MM.1S (cell line): ENCODE measurements at regions not wholly inside any gene's neighbourhood (a gene's known extent, or its start where the extent isn't known, plus 50 kb on each side); places are given as distances from the start of the nearest gene placed in this dataset.

ENCODE experiments used
- DNase-seq: peaks from one replicate; pipeline ENCODE4 v3.0.0-alpha.2; 2015
- H2AFZ ChIP-seq: fragments of 300-600 bp; sonication (generic); 2 replicates; pipeline ENCODE4 v1.6.0; 2016; ENCODE audit warnings: antibody characterized with exemption, low read length
- H3F3A ChIP-seq: fragments of 300-600 bp; sonication (generic); 2 replicates; pipeline ENCODE4 v1.6.1; 2016; ENCODE audit warnings: mild to moderate bottlenecking, antibody characterized with exemption, low read length, moderate library complexity, mixed read lengths; ENCODE audit not compliant: insufficient read depth
- H3K27ac ChIP-seq: fragments of 300-600 bp; sonication (generic); 2 replicates; pipeline ENCODE4 v1.5.1; 2016; ENCODE audit warnings: mild to moderate bottlenecking, low read length
- H3K27me3 ChIP-seq: fragments of 300-600 bp; sonication (generic); replicated peaks from 2 replicates; pipeline ENCODE4 v1.6.0; 2016; ENCODE audit warnings: low read length; ENCODE audit not compliant: insufficient read depth
- H3K36me3 ChIP-seq: fragments of 300-600 bp; sonication (generic); replicated peaks from 2 replicates; pipeline ENCODE4 v1.6.1; 2016; ENCODE audit warnings: mild to moderate bottlenecking, low read length, mixed read lengths; ENCODE audit not compliant: insufficient read depth
- H3K4me1 ChIP-seq: fragments of 300-600 bp; sonication (generic); 2 replicates; pipeline ENCODE4 v1.6.1; 2016; ENCODE audit warnings: low read length, mixed read lengths
- H3K4me2 ChIP-seq: fragments of 300-600 bp; sonication (generic); 2 replicates; pipeline ENCODE4 v1.6.0; 2016; ENCODE audit warnings: low read depth, low read length
- H3K4me3 ChIP-seq: fragments of 300-600 bp; sonication (generic); 2 replicates; pipeline ENCODE4 v1.5.1; 2016; ENCODE audit warnings: low read length, mixed read lengths
- H3K79me2 ChIP-seq: fragments of 300-600 bp; sonication (generic); 2 replicates; pipeline ENCODE4 v1.6.1; 2016; ENCODE audit warnings: mixed run types, low read length, mixed read lengths
- H3K9ac ChIP-seq: fragments of 300-600 bp; sonication (generic); 2 replicates; pipeline ENCODE4 v1.6.1; 2016; ENCODE audit warnings: low read length, mixed read lengths
- H3K9me2 ChIP-seq: fragments of 300-600 bp; sonication (generic); replicated peaks from 2 replicates; pipeline ENCODE4 v1.6.1; 2016; ENCODE audit warnings: mild to moderate bottlenecking, low read length, mixed read lengths; ENCODE audit not compliant: insufficient read depth
- H3K9me3 ChIP-seq: fragments of 300-600 bp; sonication (generic); replicated peaks from 2 replicates; pipeline ENCODE4 v1.6.1; 2016; ENCODE audit warnings: mild to moderate bottlenecking, low read length, mixed read lengths; ENCODE audit not compliant: insufficient read depth
- H4K20me1 ChIP-seq: fragments of 300-600 bp; sonication (generic); 2 replicates; pipeline ENCODE4 v1.6.1; 2016; ENCODE audit warnings: mild to moderate bottlenecking, low read length, moderate library complexity, mixed read lengths; ENCODE audit not compliant: insufficient read depth
- EZH2 ChIP-seq: fragments of 300-600 bp; sonication (generic); optimal IDR thresholded peaks from 2 replicates; pipeline ENCODE3; 2017; ENCODE audit warnings: low read depth, mild to moderate bottlenecking, antibody characterized with exemption, low read length, mixed read lengths
- EZH2phosphoT487 ChIP-seq: fragments of 300-600 bp; sonication (generic); IDR thresholded peaks from 2 replicates; pipeline ENCODE4 v1.6.1; 2018; ENCODE audit warnings: antibody characterized with exemption, low read length
- TF ChIP-seq, protein P1 (sequence below): fragments of 300-600 bp; sonication (generic); IDR thresholded peaks from 2 replicates; pipeline ENCODE4 v1.5.1; 2016; ENCODE audit warnings: antibody characterized with exemption, low read length, mixed read lengths

DNA sequence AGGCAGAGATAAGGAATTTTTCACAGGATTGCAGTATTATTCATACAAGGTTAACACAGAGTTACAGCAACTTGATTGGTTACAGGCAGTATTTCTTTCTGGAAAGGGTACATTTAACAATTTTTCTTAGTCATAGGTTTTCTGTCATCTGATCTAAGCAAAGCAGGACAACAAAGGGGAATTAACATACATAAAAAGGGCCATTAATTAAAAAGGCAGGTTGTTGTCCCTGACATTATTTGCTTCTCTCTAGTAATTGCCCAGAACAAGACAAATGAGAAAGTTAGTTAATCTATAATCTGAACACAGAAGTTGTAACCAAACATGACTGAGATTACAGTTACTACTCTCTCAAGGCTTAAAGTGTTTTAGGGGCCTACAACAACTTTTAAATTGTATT is 291.4 kb upstream of the LRRTM4 start:
- H3K4me3 ChIP-seq, result no peak overlapping the region
- no peak overlapping the region for H2AFZ ChIP-seq
- DNase-seq, result no peak
- TF ChIP-seq EZH2phosphoT487 (no peak), EZH2 (no peak)
- TF ChIP-seq, protein P1, sequence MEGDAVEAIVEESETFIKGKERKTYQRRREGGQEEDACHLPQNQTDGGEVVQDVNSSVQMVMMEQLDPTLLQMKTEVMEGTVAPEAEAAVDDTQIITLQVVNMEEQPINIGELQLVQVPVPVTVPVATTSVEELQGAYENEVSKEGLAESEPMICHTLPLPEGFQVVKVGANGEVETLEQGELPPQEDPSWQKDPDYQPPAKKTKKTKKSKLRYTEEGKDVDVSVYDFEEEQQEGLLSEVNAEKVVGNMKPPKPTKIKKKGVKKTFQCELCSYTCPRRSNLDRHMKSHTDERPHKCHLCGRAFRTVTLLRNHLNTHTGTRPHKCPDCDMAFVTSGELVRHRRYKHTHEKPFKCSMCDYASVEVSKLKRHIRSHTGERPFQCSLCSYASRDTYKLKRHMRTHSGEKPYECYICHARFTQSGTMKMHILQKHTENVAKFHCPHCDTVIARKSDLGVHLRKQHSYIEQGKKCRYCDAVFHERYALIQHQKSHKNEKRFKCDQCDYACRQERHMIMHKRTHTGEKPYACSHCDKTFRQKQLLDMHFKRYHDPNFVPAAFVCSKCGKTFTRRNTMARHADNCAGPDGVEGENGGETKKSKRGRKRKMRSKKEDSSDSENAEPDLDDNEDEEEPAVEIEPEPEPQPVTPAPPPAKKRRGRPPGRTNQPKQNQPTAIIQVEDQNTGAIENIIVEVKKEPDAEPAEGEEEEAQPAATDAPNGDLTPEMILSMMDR, result no peak
- H3K27ac ChIP-seq, result no peak overlapping the region
- no peaks in the 10 kb centered on the region for H3K9me3 ChIP-seq
- no peaks in the 10 kb centered on the region for H3K9me2 ChIP-seq
- H4K20me1 ChIP-seq, result no peaks in the 10 kb centered on the region
- no peaks in the 10 kb centered on the region for H3K79me2 ChIP-seq
- no peaks in the 10 kb centered on the region for H3K36me3 ChIP-seq
- H3F3A ChIP-seq, result no peaks in the 10 kb centered on the region
- no peaks in the 10 kb centered on the region for H3K27me3 ChIP-seq
- no peak overlapping the region for H3K4me2 ChIP-seq
- no peaks in the 10 kb centered on the region for H3K4me1 ChIP-seq
- no peak overlapping the region for H3K9ac ChIP-seq

DNA sequence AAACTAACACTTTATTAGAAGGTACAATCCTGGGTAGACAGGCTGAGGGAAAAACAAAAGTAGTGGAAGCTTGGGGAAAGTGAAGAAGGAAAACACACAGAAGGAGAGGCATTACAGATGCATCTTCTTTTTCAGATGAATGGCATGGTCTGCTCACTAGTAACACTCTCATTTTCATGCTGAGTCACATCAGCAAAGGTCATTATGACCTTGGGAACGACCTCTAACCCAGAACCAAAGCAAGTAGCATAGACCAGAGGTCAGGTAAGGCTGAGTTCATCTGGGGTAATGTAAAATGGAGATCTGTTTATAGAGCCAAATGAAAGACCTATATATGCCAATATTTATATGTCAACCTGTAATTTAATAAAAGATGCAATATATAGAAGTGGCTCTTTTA is 294.4 kb upstream of the LRRTM4 start:
- TF ChIP-seq EZH2phosphoT487, result no peak
- TF ChIP-seq EZH2, result no peak
- TF ChIP-seq, protein P1, result no peak
- H3K27ac ChIP-seq, result no peak overlapping the region

DNA sequence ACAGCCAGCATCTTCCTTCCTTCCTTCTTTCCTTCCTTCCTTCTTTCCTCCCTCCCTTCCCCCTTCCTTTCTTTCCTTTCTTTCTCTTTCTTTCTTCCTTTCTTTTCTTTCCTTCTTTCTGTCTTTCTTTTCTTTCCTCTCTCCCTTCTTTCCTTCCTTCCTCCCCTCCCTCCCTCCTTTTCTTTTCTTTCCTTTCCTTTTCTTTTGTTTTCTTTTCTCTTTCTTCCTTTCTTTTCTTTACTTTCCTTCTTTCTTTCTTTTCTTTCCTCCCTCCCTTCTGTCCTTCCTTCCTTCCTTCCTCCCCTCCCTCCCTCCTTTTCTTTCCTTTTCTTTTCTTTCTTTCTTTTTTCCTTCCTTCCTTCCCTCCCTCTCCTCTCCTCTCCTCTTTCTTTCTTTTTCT is 296.0 kb upstream of the LRRTM4 start:
- no peaks in the 10 kb centered on the region for H3K9me3 ChIP-seq
- H3K9me2 ChIP-seq, result no peaks in the 10 kb centered on the region
- H3K79me2 ChIP-seq, result no peaks in the 10 kb centered on the region
- H3K9ac ChIP-seq, result no peak overlapping the region
- H3F3A ChIP-seq, result no peaks in the 10 kb centered on the region
- no peak overlapping the region for H3K27ac ChIP-seq
- H3K27me3 ChIP-seq, result no peaks in the 10 kb centered on the region
- H3K4me1 ChIP-seq, result no peaks in the 10 kb centered on the region
- H3K36me3 ChIP-seq, result no peaks in the 10 kb centered on the region
- no peak overlapping the region for H3K4me2 ChIP-seq
- TF ChIP-seq, protein P1, result no peak
- TF ChIP-seq EZH2phosphoT487 (no peak), EZH2 (no peak)
- DNase-seq, result no peak
- H2AFZ ChIP-seq, result no peak overlapping the region
- no peaks in the 10 kb centered on the region for H4K20me1 ChIP-seq
- H3K4me3 ChIP-seq, result no peak overlapping the region

More for the DNA sequence above, 294.4 kb upstream of the LRRTM4 start:
- no peaks in the 10 kb centered on the region for H3K9me3 ChIP-seq
- no peak overlapping the region for H3K4me3 ChIP-seq
- no peaks in the 10 kb centered on the region for H3K9me2 ChIP-seq
- no peaks in the 10 kb centered on the region for H3K4me1 ChIP-seq
- no peaks in the 10 kb centered on the region for H4K20me1 ChIP-seq
- H3K27me3 ChIP-seq, result no peaks in the 10 kb centered on the region
- no peak overlapping the region for H2AFZ ChIP-seq
- H3K9ac ChIP-seq, result no peak overlapping the region
- no peak for DNase-seq
- no peaks in the 10 kb centered on the region for H3F3A ChIP-seq
- H3K79me2 ChIP-seq, result no peaks in the 10 kb centered on the region
- no peak overlapping the region for H3K4me2 ChIP-seq
- no peaks in the 10 kb centered on the region for H3K36me3 ChIP-seq
